ENCODE measurements at regions not wholly inside any gene's neighbourhood (a gene's known extent, or its start where the extent isn't known, plus 50 kb on each side); places are given as distances from the start of the nearest gene placed in this dataset.

DNA sequence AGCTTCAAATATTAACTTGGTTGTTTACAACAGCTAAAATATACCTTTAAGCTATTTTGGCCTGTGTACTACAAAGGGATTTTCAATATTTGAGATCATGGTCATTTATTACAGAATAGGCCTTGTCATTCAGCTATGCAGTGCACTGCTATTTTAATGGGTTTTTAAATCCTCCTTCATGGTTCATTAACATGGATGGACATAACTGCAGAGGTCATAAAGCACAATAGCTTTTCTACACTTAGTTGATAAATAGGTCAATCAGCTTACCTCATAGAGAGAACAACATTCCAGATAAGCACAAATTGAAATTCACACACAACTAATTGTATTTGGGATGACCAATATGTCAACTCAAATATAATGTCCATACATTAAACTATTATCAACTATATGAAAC, 403.7 kb downstream of the CNTN3 start:
- no peak for TF ChIP-seq POLR2A (IDR thresholded peaks at IDR 0.05)
- TF ChIP-seq, protein P1, sequence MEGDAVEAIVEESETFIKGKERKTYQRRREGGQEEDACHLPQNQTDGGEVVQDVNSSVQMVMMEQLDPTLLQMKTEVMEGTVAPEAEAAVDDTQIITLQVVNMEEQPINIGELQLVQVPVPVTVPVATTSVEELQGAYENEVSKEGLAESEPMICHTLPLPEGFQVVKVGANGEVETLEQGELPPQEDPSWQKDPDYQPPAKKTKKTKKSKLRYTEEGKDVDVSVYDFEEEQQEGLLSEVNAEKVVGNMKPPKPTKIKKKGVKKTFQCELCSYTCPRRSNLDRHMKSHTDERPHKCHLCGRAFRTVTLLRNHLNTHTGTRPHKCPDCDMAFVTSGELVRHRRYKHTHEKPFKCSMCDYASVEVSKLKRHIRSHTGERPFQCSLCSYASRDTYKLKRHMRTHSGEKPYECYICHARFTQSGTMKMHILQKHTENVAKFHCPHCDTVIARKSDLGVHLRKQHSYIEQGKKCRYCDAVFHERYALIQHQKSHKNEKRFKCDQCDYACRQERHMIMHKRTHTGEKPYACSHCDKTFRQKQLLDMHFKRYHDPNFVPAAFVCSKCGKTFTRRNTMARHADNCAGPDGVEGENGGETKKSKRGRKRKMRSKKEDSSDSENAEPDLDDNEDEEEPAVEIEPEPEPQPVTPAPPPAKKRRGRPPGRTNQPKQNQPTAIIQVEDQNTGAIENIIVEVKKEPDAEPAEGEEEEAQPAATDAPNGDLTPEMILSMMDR (IDR thresholded peaks at IDR 0.05), result no peak

Measured in tibial nerve (tissue), 3 donors.